SK-N-MC (cell line): ENCODE measurements at regions not wholly inside any gene's neighbourhood (a gene's known extent, or its start where the extent isn't known, plus 50 kb on each side); places are given as distances from the start of the nearest gene placed in this dataset.

Source experiments
- EZH2 ChIP-seq: fragments of 200-600 bp; sonication (generic); IDR thresholded peaks from one replicate; pipeline ENCODE4 v1.6.1; 2017; ENCODE audit warnings: antibody characterized with exemption
- FOXP2 ChIP-seq: optimal IDR thresholded peaks from 2 replicates; pipeline ENCODE3; 2011; ENCODE audit warnings: mild to moderate bottlenecking, moderate library complexity; ENCODE audit not compliant: insufficient read depth; ENCODE audit errors: extremely low read length, control extremely low read depth
- POLR2AphosphoS5 ChIP-seq: IDR thresholded peaks from 2 replicates; pipeline ENCODE4 v1.6.1; 2012; ENCODE audit warnings: mild to moderate bottlenecking, low read depth, low read length, borderline replicate concordance

DNA sequence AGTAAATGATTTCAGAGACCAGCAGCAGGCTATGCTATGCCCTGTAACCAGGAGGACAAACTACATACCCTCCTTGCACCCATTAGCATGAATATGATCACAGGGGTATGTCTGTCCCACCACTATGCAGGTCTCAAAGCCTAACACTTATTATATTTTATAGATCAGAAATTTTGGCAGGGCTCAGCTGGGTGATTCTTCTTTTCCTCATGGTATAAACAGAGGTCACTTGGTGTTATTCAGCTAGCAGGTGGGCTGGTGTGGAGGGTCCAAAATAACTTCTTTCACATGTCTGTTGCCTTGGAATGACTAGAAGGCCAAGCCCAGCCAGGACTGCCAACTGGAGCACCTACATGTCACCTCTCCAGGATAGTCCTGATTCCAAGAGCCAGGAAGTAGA, 252.9 kb downstream of the ARHGAP12 start:
- TF ChIP-seq EZH2 (no peak), POLR2AphosphoS5 (no peak), FOXP2 (no peak)
